Panc1 (cell line): ENCODE measurements at regions not wholly inside any gene's neighbourhood (a gene's known extent, or its start where the extent isn't known, plus 50 kb on each side); places are given as distances from the start of the nearest gene placed in this dataset.
A peak's percentile ranks its signal among the peaks of the same experiment; 100 is the strongest.

Source experiments
- ATAC-seq: fragments of 200-7000 bp; cut with Tn5 transposase; 2 replicates; pipeline ENCODE4 v1.9.1; 2020; ENCODE audit warnings: mild to moderate bottlenecking, moderate library complexity
- BruUV-seq: library from RNA; stranded (reverse); fragments of 400-500 nt; replicated peaks from 2 replicates; lab custom pipeline; 2021; lab: Mats Ljungman, UMichigan
- CTCF ChIA-PET: fragments of 300-600 bp; sonication (Branson Sonifier 250); formaldehyde crosslinking; loops from one replicate; lab custom pipeline; 2022; ENCODE audit warnings: antibody characterized with exemption; lab: Charles Lee
- POLR2A ChIA-PET: fragments of 300-600 bp; sonication (Branson Sonifier 250); formaldehyde crosslinking; loops from one replicate; lab custom pipeline; 2022; ENCODE audit warnings: antibody characterized with exemption; lab: Charles Lee
- DNase-seq: peaks from one replicate; pipeline ENCODE4 v3.0.0-alpha.2; 2010; ENCODE audit warnings: low read depth, low spot score
- H3K27ac ChIP-seq: 2 replicates; pipeline ENCODE4 v1.5.1; 2011; ENCODE audit warnings: mild to moderate bottlenecking, low read length, inconsistent platforms
- H3K27me3 ChIP-seq: fragments of 200-500 bp; sonication (Bioruptor generic); 2 replicates; pipeline ENCODE4 v1.6.0; 2014; ENCODE audit warnings: low read length, inconsistent platforms; ENCODE audit not compliant: control insufficient read depth, insufficient read depth
- H3K36me3 ChIP-seq: fragments of 200-500 bp; sonication (Bioruptor generic); 2 replicates; pipeline ENCODE4 v1.5.1; 2014; ENCODE audit warnings: inconsistent platforms, mild to moderate bottlenecking, low read length, moderate library complexity; ENCODE audit not compliant: control insufficient read depth, insufficient read depth
- H3K4me1 ChIP-seq: 2 replicates; pipeline ENCODE4 v1.5.1; 2011; ENCODE audit warnings: inconsistent platforms, mild to moderate bottlenecking, low read length, moderate library complexity; ENCODE audit not compliant: control insufficient read depth, insufficient read depth
- H3K4me3 ChIP-seq, 2 experiments: 2 replicates each; pipeline ENCODE4 v1.5.1; 2011 to 2012; ENCODE audit warnings: low read depth in 2 of 2, low read length in 2 of 2, mild to moderate bottlenecking in 2 of 2, inconsistent platforms in 1 of 2, moderate library complexity in 1 of 2
- H3K9me3 ChIP-seq: fragments of 200-500 bp; sonication (Bioruptor generic); 2 replicates; pipeline ENCODE4 v1.5.1; 2014; ENCODE audit warnings: low read depth, mild to moderate bottlenecking, inconsistent platforms, low read length, moderate library complexity; ENCODE audit not compliant: control insufficient read depth, insufficient read depth
- POLR2AphosphoS5 ChIP-seq: IDR thresholded peaks from 2 replicates; pipeline ENCODE4 v1.6.1; 2012; ENCODE audit warnings: mild to moderate bottlenecking, low read depth, low read length, moderate library complexity
- SIN3A ChIP-seq: IDR thresholded peaks from 2 replicates; pipeline ENCODE4 v1.6.1; 2012; ENCODE audit warnings: low read depth, mild to moderate bottlenecking, low read length, moderate library complexity, borderline replicate concordance; ENCODE audit not compliant: insufficient read depth
- TCF7L2 ChIP-seq: IDR thresholded peaks from 2 replicates; pipeline ENCODE4 v1.6.1; 2011; ENCODE audit warnings: mild to moderate bottlenecking, low read depth, low read length, inconsistent platforms
- in situ Hi-C: cut with HindIII; loops from 2 replicates; pipeline ENCODE4 v1.10.0; 2016; ENCODE audit warnings: low sequenced_read_pairs, low pct_unique_long_range_greater_than_20kb
- intact Hi-C: fragments of 100-400 bp; cut with micrococcal nuclease; formaldehyde crosslinking; loops from one replicate; pipeline ENCODE4 v1.10.0; 2022; ENCODE audit not compliant: unreplicated experiment
- TF ChIP-seq, protein P1 (sequence below), 2 experiments: IDR thresholded peaks; 2 replicates each; pipeline ENCODE4 v1.6.1; 2011 to 2012; ENCODE audit warnings: low read depth in 2 of 2, control low read depth in 1 of 2, low read length in 1 of 2, mild to moderate bottlenecking in 1 of 2, moderate library complexity in 1 of 2; ENCODE audit not compliant: insufficient read depth in 1 of 2
- TF ChIP-seq, protein P2 (sequence below): fragments of 450-650 bp; IDR thresholded peaks from 2 replicates; pipeline ENCODE4 v1.5.1; 2017; ENCODE audit warnings: mild to moderate bottlenecking

DNA sequence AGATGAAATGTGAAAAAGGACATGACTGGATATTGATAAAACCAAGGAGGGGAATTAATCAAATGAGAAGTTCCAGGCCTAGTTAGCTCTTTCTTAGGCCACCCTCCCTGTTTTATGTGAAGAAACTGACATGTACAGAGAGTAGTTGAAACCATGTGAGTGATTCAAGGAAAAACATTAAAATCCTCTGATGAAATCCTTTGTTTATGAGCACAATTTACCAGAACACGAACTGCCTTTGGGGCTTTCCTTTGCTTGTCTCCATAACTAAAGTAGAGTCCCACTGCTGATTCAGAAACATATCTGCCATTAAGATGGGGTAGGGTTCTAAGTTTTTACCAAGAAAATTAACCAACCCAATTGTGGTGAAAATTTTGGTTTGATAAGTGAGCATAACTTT lies 558.3 kb downstream of the NR2F2 start:
- H3K27ac ChIP-seq = no peak overlapping the region
- H3K9me3 ChIP-seq = no peaks in the 10 kb centered on the region
- H3K4me1 ChIP-seq = no peaks in the 10 kb centered on the region
- ATAC-seq = no peak
- POLR2A ChIA-PET = no interaction called here
- no TSS peak for BruUV-seq
- no peaks in the 10 kb centered on the region for H3K27me3 ChIP-seq
- H3K4me3 ChIP-seq = no peak overlapping the region
- CTCF ChIA-PET = no interaction called here
- no peak for DNase-seq
- TF ChIP-seq TCF7L2 (no peak), SIN3A (no peak), POLR2AphosphoS5 (no peak)
- TF ChIP-seq, protein P1, sequence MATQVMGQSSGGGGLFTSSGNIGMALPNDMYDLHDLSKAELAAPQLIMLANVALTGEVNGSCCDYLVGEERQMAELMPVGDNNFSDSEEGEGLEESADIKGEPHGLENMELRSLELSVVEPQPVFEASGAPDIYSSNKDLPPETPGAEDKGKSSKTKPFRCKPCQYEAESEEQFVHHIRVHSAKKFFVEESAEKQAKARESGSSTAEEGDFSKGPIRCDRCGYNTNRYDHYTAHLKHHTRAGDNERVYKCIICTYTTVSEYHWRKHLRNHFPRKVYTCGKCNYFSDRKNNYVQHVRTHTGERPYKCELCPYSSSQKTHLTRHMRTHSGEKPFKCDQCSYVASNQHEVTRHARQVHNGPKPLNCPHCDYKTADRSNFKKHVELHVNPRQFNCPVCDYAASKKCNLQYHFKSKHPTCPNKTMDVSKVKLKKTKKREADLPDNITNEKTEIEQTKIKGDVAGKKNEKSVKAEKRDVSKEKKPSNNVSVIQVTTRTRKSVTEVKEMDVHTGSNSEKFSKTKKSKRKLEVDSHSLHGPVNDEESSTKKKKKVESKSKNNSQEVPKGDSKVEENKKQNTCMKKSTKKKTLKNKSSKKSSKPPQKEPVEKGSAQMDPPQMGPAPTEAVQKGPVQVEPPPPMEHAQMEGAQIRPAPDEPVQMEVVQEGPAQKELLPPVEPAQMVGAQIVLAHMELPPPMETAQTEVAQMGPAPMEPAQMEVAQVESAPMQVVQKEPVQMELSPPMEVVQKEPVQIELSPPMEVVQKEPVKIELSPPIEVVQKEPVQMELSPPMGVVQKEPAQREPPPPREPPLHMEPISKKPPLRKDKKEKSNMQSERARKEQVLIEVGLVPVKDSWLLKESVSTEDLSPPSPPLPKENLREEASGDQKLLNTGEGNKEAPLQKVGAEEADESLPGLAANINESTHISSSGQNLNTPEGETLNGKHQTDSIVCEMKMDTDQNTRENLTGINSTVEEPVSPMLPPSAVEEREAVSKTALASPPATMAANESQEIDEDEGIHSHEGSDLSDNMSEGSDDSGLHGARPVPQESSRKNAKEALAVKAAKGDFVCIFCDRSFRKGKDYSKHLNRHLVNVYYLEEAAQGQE (IDR thresholded peaks at IDR 0.05; ENCODE audit: insufficient read depth in 1 of 2, low read depth in 2 of 2, low read length in 1 of 2) = no peak
- TF ChIP-seq, protein P2, sequence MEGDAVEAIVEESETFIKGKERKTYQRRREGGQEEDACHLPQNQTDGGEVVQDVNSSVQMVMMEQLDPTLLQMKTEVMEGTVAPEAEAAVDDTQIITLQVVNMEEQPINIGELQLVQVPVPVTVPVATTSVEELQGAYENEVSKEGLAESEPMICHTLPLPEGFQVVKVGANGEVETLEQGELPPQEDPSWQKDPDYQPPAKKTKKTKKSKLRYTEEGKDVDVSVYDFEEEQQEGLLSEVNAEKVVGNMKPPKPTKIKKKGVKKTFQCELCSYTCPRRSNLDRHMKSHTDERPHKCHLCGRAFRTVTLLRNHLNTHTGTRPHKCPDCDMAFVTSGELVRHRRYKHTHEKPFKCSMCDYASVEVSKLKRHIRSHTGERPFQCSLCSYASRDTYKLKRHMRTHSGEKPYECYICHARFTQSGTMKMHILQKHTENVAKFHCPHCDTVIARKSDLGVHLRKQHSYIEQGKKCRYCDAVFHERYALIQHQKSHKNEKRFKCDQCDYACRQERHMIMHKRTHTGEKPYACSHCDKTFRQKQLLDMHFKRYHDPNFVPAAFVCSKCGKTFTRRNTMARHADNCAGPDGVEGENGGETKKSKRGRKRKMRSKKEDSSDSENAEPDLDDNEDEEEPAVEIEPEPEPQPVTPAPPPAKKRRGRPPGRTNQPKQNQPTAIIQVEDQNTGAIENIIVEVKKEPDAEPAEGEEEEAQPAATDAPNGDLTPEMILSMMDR = no peak
- in situ Hi-C loops = no loop called here
- intact Hi-C loops = no loop called here
- no peaks in the 10 kb centered on the region; the same call in 1 of the 2 replicates for H3K36me3 ChIP-seq

DNA sequence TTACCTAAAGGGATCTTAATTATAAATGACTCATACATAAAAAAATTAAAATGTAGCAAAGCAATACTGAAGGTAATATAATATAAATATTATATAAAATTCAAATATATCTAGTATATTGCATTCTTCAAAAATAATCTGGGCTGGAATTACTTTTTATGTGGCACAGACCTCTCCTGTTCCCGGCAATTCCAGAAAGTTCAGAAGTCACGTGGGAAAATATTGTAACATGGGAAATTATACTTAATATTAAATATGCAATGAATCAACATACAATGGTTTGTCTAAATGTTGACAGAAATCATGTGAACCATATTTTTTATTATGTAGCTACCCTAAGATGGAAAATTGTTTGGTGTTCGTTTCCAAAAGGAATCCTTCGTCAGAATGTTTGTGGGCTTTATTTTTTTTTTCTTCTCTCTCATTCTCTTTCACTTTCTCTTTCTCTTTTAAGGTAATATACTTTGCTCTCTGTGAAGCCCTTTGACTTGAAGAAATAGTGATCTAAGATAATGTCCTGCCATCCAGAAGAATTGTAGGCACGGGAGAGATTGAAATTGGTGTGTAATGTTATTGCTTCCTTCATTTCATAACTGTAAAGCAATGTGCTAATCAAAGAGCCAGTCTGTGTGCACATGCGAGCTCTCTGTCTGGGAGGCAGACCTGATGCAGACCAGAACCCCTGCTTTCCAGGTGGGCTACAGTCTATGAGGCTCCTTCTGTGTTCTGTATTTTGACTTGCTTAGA lies 559.4 kb downstream of the NR2F2 start:
- CTCF ChIA-PET = interaction anchor here (0.7 to 1.2 kb wide), 2 partner anchors 347 to 563 kb away, joined by 5 to 9 read pairs; no protein-coding TSS in a partner anchor
- intact Hi-C loops (loop anchor here (5.0 kb wide), 2 partner anchors 347 to 533 kb away; no protein-coding TSS in a partner anchor), in situ Hi-C loops (no loop called here)
- no peaks in the 10 kb centered on the region for H3K4me1 ChIP-seq
- peak overlapping the region; percentile 24 to 48 for H3K4me3 ChIP-seq
- no peaks in the 10 kb centered on the region for H3K27me3 ChIP-seq
- ATAC-seq (no peak), DNase-seq (no peak)
- BruUV-seq = no TSS peak
- no peak for TF ChIP-seq SIN3A
- no peak for TF ChIP-seq TCF7L2
- TF ChIP-seq, protein P2 = no peak
- POLR2A ChIA-PET = interaction anchor here (0.7 kb wide), 2 partner anchors 477 to 1597 kb away, joined by 3 to 10 read pairs; no protein-coding TSS in a partner anchor
- no peaks in the 10 kb centered on the region for H3K9me3 ChIP-seq
- H3K36me3 ChIP-seq = no peaks in the 10 kb centered on the region; the same call in 1 of the 2 replicates
- H3K27ac ChIP-seq = peak overlapping the region; percentile 10; the same call in 1 of the 2 replicates
